ENCODE measurements at regions not wholly inside any gene's neighbourhood (a gene's known extent, or its start where the extent isn't known, plus 50 kb on each side); places are given as distances from the start of the nearest gene placed in this dataset.
"Not testable (repeated sequence)": the region's sequence is repeated elsewhere in the genome, so short reads cannot be mapped to it uniquely, and the experiment has no call there.

- H3K9me3 ChIP-seq, result no peaks in the 10 kb centered on the region
- 75 to 86% methylated on average over 1 of the region's 1 CpG for WGBS, 2 donors (ENCODE audit: low coverage in 1 of 2)
- TF ChIP-seq POLR2AphosphoS5 (IDR thresholded peaks at IDR 0.05) (no peak), EP300 (IDR thresholded peaks at IDR 0.05; ENCODE audit: low read depth) (no peak), POLR2A (IDR thresholded peaks at IDR 0.05) (no peak), CTCF (IDR thresholded peaks at IDR 0.05) (no peak)
- H3K4me3 ChIP-seq, result no peak overlapping the region
- in situ Hi-C loops (cut with MboI; ENCODE audit: low pct_ligation_motif_present in 1 of 4, low pct_unique_long_range_greater_than_20kb in 1 of 4, low sequenced_read_pairs in 3 of 4), result no loop called here
- no peaks in the 10 kb centered on the region for H3K4me1 ChIP-seq
- intact Hi-C loops (cut with DNase I; ENCODE audit: low total_unique reads), result no loop called here
- DNase-seq, result no peak
- no peak overlapping the region for H3K27ac ChIP-seq
- H3K36me3 ChIP-seq, result no peaks in the 10 kb centered on the region
- H3K27me3 ChIP-seq, result no peaks in the 10 kb centered on the region
These were observed 691.9 kb upstream of the SLITRK6 start for GRCh38 chr13:86491121-86491520.

GRCh38 chr13:86501931-86502330 lies 702.7 kb upstream of the SLITRK6 start:
- H3K9me3 ChIP-seq; H3K27me3 ChIP-seq; H3K4me3 ChIP-seq; H3K4me1 ChIP-seq; in situ Hi-C loops (cut with MboI; ENCODE audit: low pct_ligation_motif_present in 1 of 4, low pct_unique_long_range_greater_than_20kb in 1 of 4, low sequenced_read_pairs in 3 of 4); intact Hi-C loops (cut with DNase I; ENCODE audit: low total_unique reads); H3K27ac ChIP-seq; H3K36me3 ChIP-seq; DNase-seq: not testable (repeated sequence)
- WGBS, 2 donors (ENCODE audit: low coverage in 1 of 2), result 88 to 92% methylated on average over 2 to 10 of the region's 10 CpGs

- in situ Hi-C loops (cut with MboI; ENCODE audit: low pct_ligation_motif_present in 1 of 4, low pct_unique_long_range_greater_than_20kb in 1 of 4, low sequenced_read_pairs in 3 of 4) (no loop called here), intact Hi-C loops (cut with DNase I; ENCODE audit: low total_unique reads) (no loop called here)
- 57 to 70% methylated on average over 1 to 2 of the region's 2 CpGs for WGBS, 2 donors (ENCODE audit: low coverage in 1 of 2)
These were observed 711.6 kb upstream of the SLITRK6 start for GRCh38 chr13:86510792-86511191.

GRCh38 chr13:86541461-86541860 lies 742.2 kb upstream of the SLITRK6 start:
- 74 to 79% methylated on average over 3 of the region's 3 CpGs for WGBS, 2 donors (ENCODE audit: low coverage in 1 of 2)
- TF ChIP-seq POLR2AphosphoS5 (IDR thresholded peaks at IDR 0.05) (no peak), POLR2A (IDR thresholded peaks at IDR 0.05) (no peak), EP300 (IDR thresholded peaks at IDR 0.05; ENCODE audit: low read depth) (no peak)
- no peaks in the 10 kb centered on the region for H3K27me3 ChIP-seq
- no peak overlapping the region for H3K27ac ChIP-seq
- intact Hi-C loops (cut with DNase I; ENCODE audit: low total_unique reads), result no loop called here
- no peaks in the 10 kb centered on the region for H3K36me3 ChIP-seq
- no peak for DNase-seq
- no peak overlapping the region for H3K4me3 ChIP-seq
- no peaks in the 10 kb centered on the region for H3K9me3 ChIP-seq
- in situ Hi-C loops (cut with MboI; ENCODE audit: low pct_ligation_motif_present in 1 of 4, low pct_unique_long_range_greater_than_20kb in 1 of 4, low sequenced_read_pairs in 3 of 4), result no loop called here
- no peaks in the 10 kb centered on the region for H3K4me1 ChIP-seq

More at GRCh38 chr13:86510792-86511191, 711.6 kb upstream of the SLITRK6 start:
- Histone ChIP-seq H3K4me1 (no peaks in the 10 kb centered on the region), H3K27me3 (no peaks in the 10 kb centered on the region), H3K27ac (no peak overlapping the region), H3K4me3 (no peak overlapping the region), H3K9me3 (no peaks in the 10 kb centered on the region), H3K36me3 (no peaks in the 10 kb centered on the region)
- no peak for DNase-seq
- TF ChIP-seq CTCF (IDR thresholded peaks at IDR 0.05) (no peak), POLR2A (IDR thresholded peaks at IDR 0.05) (no peak), POLR2AphosphoS5 (IDR thresholded peaks at IDR 0.05) (no peak), EP300 (IDR thresholded peaks at IDR 0.05; ENCODE audit: low read depth) (no peak)

GRCh38 chr13:86554066-86554465 lies 754.8 kb upstream of the SLITRK6 start:
- Histone ChIP-seq H3K27me3 (no peaks in the 10 kb centered on the region), H3K36me3 (no peaks in the 10 kb centered on the region), H3K9me3 (no peaks in the 10 kb centered on the region), H3K27ac (no peak overlapping the region), H3K4me1 (no peaks in the 10 kb centered on the region), H3K4me3 (no peak overlapping the region)
- no peak for TF ChIP-seq CTCF (IDR thresholded peaks at IDR 0.05)
- no peak for TF ChIP-seq POLR2A (IDR thresholded peaks at IDR 0.05)
- no peak for TF ChIP-seq EP300 (IDR thresholded peaks at IDR 0.05; ENCODE audit: low read depth)
- no peak for TF ChIP-seq POLR2AphosphoS5 (IDR thresholded peaks at IDR 0.05)
- DNase-seq, result no peak
- in situ Hi-C loops (cut with MboI; ENCODE audit: low pct_ligation_motif_present in 1 of 4, low pct_unique_long_range_greater_than_20kb in 1 of 4, low sequenced_read_pairs in 3 of 4), result no loop called here
- intact Hi-C loops (cut with DNase I; ENCODE audit: low total_unique reads), result no loop called here

Data from transverse colon (tissue), 4 donors.